ENCODE measurements at regions not wholly inside any gene's neighbourhood (a gene's known extent, or its start where the extent isn't known, plus 50 kb on each side); places are given as distances from the start of the nearest gene placed in this dataset.

GRCh38 chr3:78048698-78049097 lies 1008.8 kb downstream of the ROBO2 start:
- POLR2A ChIA-PET, result no interaction called here
- dilution Hi-C loops (cut with MboI; ENCODE audit: extremely low pct_ligation_motif_present, low sequenced_read_pairs), result no loop called here

DNA sequence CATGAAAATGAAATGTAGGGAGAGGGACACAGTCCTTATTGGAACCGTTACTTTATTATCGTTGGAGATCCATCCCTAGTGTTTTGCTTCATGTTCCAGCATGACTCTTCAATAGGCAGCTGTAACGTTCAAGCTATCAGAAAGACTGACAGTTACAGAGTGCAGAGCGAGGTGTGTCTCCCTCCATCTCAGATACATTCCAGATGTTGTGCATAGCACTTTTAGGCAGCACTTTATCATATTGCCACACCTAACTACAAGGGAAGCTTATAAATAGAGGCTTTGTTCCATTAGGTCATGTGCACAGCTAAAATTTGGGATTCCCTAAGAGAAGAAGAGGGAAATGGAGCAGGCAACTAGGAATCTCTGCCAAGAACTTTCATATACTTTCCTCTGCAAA lies 1009.6 kb downstream of the ROBO2 start:
- Histone ChIP-seq H3K27ac (ENCODE audit: insufficient read depth, low read depth, low read length) (no peak overlapping the region), H4K20me1 (replicated peaks; ENCODE audit: control insufficient read depth, extremely low read depth, insufficient read depth, low read length) (no peaks in the 10 kb centered on the region), H3K9me1 (replicated peaks; ENCODE audit: control insufficient read depth, extremely low read depth, insufficient read depth, low read length) (no peaks in the 10 kb centered on the region), H2AFZ (ENCODE audit: low read depth, low read length) (no peak overlapping the region), H3K27me3 (ENCODE audit: control insufficient read depth in 2 of 2, insufficient read depth in 2 of 2, low read length in 2 of 2) (no peaks in the 10 kb centered on the region), H3K4me2 (ENCODE audit: insufficient read depth, low read length) (no peak overlapping the region), H3K36me3 (ENCODE audit: control insufficient read depth in 2 of 2, extremely low read depth in 1 of 2, insufficient read depth in 2 of 2, low read length in 2 of 2) (no peaks in the 10 kb centered on the region), H3K4me3 (replicated peaks in 1 of 3; ENCODE audit: insufficient read depth in 1 of 3, low read depth in 1 of 3, low read length in 3 of 3) (no peak overlapping the region), H3K9ac (replicated peaks; ENCODE audit: extremely low read depth, insufficient read depth, low read length) (no peak overlapping the region), H3K79me2 (ENCODE audit: control insufficient read depth, insufficient read depth, low read length) (no peaks in the 10 kb centered on the region), H3K9me3 (replicated peaks; ENCODE audit: control insufficient read depth, insufficient read depth, low read length) (no peaks in the 10 kb centered on the region), H3K4me1 (ENCODE audit: control insufficient read depth, extremely low read depth, insufficient read depth, low read length) (no peaks in the 10 kb centered on the region)
- ChIA-PET POLR2A (no interaction called here), CTCF (interaction anchor here (1.0 kb wide), 1 partner anchor 16 kb away, joined by 3 read pairs; no protein-coding TSS in a partner anchor)
- DNase-seq (ENCODE audit: low read depth, low spot score) (no peak), FAIRE-seq (no peak)
- dilution Hi-C loops (cut with MboI; ENCODE audit: extremely low pct_ligation_motif_present, low sequenced_read_pairs), result no loop called here
- intact Hi-C loops (cut with micrococcal nuclease), result no loop called here
- no peak for TF ChIP-seq GATA2 (IDR thresholded peaks at IDR 0.05; ENCODE audit: insufficient read depth, insufficient read length, low read depth, low read length)
- TF ChIP-seq JUN (IDR thresholded peaks at IDR 0.05; ENCODE audit: borderline replicate concordance, insufficient read depth, insufficient read length, low read depth), result no peak
- no peak for TF ChIP-seq FOS (IDR thresholded peaks at IDR 0.05; ENCODE audit: borderline replicate concordance, insufficient read depth, low read length)
- TF ChIP-seq CTCF (IDR thresholded peaks at IDR 0.05; ENCODE audit: extremely low read depth in 1 of 2, insufficient read depth in 1 of 2, low read depth in 1 of 2, low read length in 2 of 2), result no peak
- TF ChIP-seq POLR2A (IDR thresholded peaks at IDR 0.05; ENCODE audit: low read depth, low read length), result no peak
- TF ChIP-seq MYC (IDR thresholded peaks at IDR 0.05; ENCODE audit: low read depth, low read length), result no peak
- BruUV-seq (replicated peaks), result no TSS peak

More at GRCh38 chr3:78048698-78049097, 1008.8 kb downstream of the ROBO2 start:
- CTCF ChIA-PET, result interaction anchor here (1.0 kb wide), 1 partner anchor 11 kb away, joined by 3 read pairs; no protein-coding TSS in a partner anchor
- H3K36me3 ChIP-seq (ENCODE audit: control insufficient read depth in 2 of 2, extremely low read depth in 1 of 2, insufficient read depth in 2 of 2, low read length in 2 of 2), result no peaks in the 10 kb centered on the region
- no peaks in the 10 kb centered on the region for H3K9me1 ChIP-seq (replicated peaks; ENCODE audit: control insufficient read depth, extremely low read depth, insufficient read depth, low read length)
- no peaks in the 10 kb centered on the region for H4K20me1 ChIP-seq (replicated peaks; ENCODE audit: control insufficient read depth, extremely low read depth, insufficient read depth, low read length)
- H3K9me3 ChIP-seq (replicated peaks; ENCODE audit: control insufficient read depth, insufficient read depth, low read length), result no peaks in the 10 kb centered on the region
- intact Hi-C loops (cut with micrococcal nuclease), result no loop called here
- no TSS peak for BruUV-seq (replicated peaks)
- DNase-seq (ENCODE audit: low read depth, low spot score) (no peak), FAIRE-seq (no peak)
- no peak overlapping the region for H3K4me2 ChIP-seq (ENCODE audit: insufficient read depth, low read length)
- H3K9ac ChIP-seq (replicated peaks; ENCODE audit: extremely low read depth, insufficient read depth, low read length), result no peak overlapping the region
- TF ChIP-seq MYC (IDR thresholded peaks at IDR 0.05; ENCODE audit: low read depth, low read length) (no peak), POLR2AphosphoS5 (IDR thresholded peaks at IDR 0.05; ENCODE audit: insufficient read depth, low read depth, low read length) (no peak)
- TF ChIP-seq, protein P1, sequence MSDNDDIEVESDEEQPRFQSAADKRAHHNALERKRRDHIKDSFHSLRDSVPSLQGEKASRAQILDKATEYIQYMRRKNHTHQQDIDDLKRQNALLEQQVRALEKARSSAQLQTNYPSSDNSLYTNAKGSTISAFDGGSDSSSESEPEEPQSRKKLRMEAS (IDR thresholded peaks at IDR 0.05; ENCODE audit: insufficient read depth, insufficient read length), result no peak
- H2AFZ ChIP-seq (ENCODE audit: low read depth, low read length), result no peak overlapping the region
- H3K4me3 ChIP-seq (replicated peaks in 1 of 3; ENCODE audit: insufficient read depth in 1 of 3, low read depth in 1 of 3, low read length in 3 of 3), result no peak overlapping the region
- no peak overlapping the region for H3K27ac ChIP-seq (ENCODE audit: insufficient read depth, low read depth, low read length)
- H3K79me2 ChIP-seq (ENCODE audit: control insufficient read depth, insufficient read depth, low read length), result no peaks in the 10 kb centered on the region
- H3K27me3 ChIP-seq (ENCODE audit: control insufficient read depth in 2 of 2, insufficient read depth in 2 of 2, low read length in 2 of 2), result no peaks in the 10 kb centered on the region
- no peaks in the 10 kb centered on the region for H3K4me1 ChIP-seq (ENCODE audit: control insufficient read depth, extremely low read depth, insufficient read depth, low read length)

Measured in endothelial cell of umbilical vein (primary cell).